ENCODE measurements at regions not wholly inside any gene's neighbourhood (a gene's known extent, or its start where the extent isn't known, plus 50 kb on each side); places are given as distances from the start of the nearest gene placed in this dataset.
"Not testable (repeated sequence)": the region's sequence is repeated elsewhere in the genome, so short reads cannot be mapped to it uniquely, and the experiment has no call there.

DNA sequence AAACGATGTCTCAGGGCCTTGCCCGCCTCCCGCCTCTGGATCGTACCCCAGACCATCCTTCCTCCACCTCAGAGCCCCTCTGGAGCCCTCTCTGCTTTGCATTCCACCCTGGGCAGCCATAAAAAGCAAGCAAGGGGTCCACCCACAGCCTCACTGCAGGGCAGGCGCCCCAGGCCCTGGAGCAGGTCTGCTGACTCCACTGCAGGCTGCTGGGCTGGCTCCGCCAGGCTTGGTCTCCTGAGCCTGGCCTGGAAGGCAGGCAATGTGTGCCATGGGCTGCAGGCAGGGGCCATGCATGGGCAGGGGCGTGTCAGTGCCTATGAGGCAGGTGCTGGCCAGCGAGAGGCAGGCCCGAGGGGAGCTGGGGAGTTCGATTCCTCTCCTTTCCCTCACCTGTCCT, 186.0 kb downstream of the ANKRD30B start:
- Histone ChIP-seq H3K27ac (peak overlapping the region; percentile 3), H3K36me3 (no peaks in the 10 kb centered on the region), H3K27me3 (no peaks in the 10 kb centered on the region), H3K9me3 (no peaks in the 10 kb centered on the region), H3K4me1 (peaks cover 18% of the 10 kb centered on the region), H3K9ac (ENCODE audit: low read depth in 2 of 2, low read length in 2 of 2) (peak overlapping the region; percentile 22 to 39), H3K4me3 (no peak overlapping the region)
- intact Hi-C loops (cut with DNase I): loop anchor here (2.0 kb wide), 1 partner anchor 15 kb away; no protein-coding TSS in a partner anchor
- peak; percentile 20 for DNase-seq
- TF ChIP-seq, protein P1, sequence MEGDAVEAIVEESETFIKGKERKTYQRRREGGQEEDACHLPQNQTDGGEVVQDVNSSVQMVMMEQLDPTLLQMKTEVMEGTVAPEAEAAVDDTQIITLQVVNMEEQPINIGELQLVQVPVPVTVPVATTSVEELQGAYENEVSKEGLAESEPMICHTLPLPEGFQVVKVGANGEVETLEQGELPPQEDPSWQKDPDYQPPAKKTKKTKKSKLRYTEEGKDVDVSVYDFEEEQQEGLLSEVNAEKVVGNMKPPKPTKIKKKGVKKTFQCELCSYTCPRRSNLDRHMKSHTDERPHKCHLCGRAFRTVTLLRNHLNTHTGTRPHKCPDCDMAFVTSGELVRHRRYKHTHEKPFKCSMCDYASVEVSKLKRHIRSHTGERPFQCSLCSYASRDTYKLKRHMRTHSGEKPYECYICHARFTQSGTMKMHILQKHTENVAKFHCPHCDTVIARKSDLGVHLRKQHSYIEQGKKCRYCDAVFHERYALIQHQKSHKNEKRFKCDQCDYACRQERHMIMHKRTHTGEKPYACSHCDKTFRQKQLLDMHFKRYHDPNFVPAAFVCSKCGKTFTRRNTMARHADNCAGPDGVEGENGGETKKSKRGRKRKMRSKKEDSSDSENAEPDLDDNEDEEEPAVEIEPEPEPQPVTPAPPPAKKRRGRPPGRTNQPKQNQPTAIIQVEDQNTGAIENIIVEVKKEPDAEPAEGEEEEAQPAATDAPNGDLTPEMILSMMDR (IDR thresholded peaks at IDR 0.05): no peak

DNA sequence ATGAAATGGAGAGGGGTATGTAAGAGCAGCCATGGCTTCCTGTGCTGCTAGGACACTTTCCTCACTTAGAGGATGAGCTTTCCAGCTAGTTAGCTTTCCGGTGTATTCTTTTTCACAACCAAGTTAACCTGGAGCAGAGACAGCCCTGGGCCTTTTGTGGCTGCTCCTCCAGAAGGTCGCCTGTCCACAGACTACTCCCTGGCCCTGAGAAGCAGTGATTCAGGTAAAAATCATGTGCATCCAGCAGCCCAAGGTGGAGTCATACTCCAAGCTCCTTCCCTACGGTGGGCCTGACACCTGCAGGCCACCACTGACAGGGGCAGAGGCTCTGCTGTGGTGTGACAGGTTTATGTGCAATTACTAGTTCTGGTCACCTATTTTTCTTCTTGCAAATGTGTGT, 187.2 kb downstream of the ANKRD30B start:
- Histone ChIP-seq H3K27ac (peak overlapping the region; percentile 71), H3K9me3 (no peaks in the 10 kb centered on the region)
- intact Hi-C loops (cut with DNase I): no loop called here

DNA sequence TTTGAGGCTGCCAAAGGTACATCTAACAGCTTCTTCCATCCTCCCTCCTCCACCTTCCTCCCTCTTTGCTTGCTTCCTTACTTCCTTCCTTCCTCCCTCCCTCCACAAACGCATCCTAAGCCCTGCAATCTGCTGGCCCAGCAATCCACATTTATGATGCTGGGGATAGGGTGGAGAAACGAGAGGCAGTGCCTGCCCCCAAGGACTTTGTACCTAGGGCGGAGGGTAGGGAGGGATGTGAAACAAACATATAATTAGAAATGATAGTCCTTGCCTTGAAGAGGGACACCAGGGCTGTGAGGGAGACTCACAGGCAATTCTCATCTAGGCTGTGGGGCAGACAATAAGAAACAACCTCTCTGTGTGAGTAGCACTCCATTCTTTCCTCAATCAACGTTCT, 188.3 kb downstream of the ANKRD30B start:
- intact Hi-C loops (cut with DNase I): no loop called here
- H3K9ac ChIP-seq (ENCODE audit: low read depth in 2 of 2, low read length in 2 of 2): peak overlapping the region in 1 of 2 donors; percentile 48
- no peaks in the 10 kb centered on the region for H3K36me3 ChIP-seq
- peak; percentile 84 for DNase-seq
- TF ChIP-seq, protein P1 (IDR thresholded peaks at IDR 0.05): no peak
- no peaks in the 10 kb centered on the region for H3K9me3 ChIP-seq
- no peaks in the 10 kb centered on the region for H3K27me3 ChIP-seq
- H3K27ac ChIP-seq: peak overlapping the region; percentile 71
- no peak overlapping the region for H3K4me3 ChIP-seq
- H3K4me1 ChIP-seq: peaks cover 18% of the 10 kb centered on the region

More for the DNA sequence above, 187.2 kb downstream of the ANKRD30B start:
- Histone ChIP-seq H3K4me3 (no peak overlapping the region), H3K9ac (ENCODE audit: low read depth in 2 of 2, low read length in 2 of 2) (peak overlapping the region in 1 of 2 donors; percentile 24), H3K27me3 (no peaks in the 10 kb centered on the region), H3K36me3 (no peaks in the 10 kb centered on the region), H3K4me1 (peaks cover 18% of the 10 kb centered on the region)
- TF ChIP-seq, protein P1 (IDR thresholded peaks at IDR 0.05): no peak
- DNase-seq: peak; percentile 18

DNA sequence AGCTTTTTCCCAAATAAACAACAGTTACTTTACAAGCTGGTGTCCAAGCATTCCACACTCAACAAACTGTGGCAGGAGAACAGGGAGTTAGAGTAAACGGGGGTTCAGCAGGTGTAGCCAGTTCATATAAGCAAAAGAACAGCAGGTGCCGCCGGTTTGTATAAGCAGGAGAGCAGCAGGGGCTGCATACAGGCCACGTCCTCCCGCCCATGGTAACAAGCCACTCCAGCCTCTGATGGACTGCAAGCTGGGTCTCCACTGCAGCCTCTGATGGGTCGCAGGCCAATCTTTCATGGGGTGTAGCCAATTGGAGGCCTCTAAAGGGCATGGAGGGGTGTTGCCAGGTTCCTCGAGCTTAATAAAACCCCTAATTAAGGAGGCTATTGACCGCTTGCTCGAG, 189.3 kb downstream of the ANKRD30B start:
- peak; percentile 13 for DNase-seq
- intact Hi-C loops (cut with DNase I): no loop called here
- H3K4me1 ChIP-seq: peaks cover 18% of the 10 kb centered on the region

DNA sequence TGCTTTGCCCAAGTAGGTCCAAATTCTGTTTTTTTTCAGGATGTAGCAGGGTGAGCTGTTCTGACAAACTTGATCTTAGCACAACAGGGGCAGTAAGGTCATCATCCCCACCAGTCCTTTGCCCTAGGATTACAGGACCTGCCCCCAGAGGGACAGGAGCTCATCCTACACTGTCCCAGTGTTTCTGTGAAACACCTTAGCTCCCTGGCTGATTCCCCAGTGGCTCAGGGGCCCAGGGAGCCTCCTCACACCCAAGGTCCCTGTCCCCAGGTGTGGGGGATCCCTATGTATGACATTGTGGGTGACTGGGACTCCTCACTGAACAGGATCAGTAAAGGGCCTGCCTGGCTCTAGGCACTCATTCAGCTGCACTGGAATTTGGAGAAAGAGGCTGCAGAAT, 191.2 kb downstream of the ANKRD30B start:
- H3K27me3 ChIP-seq: no peaks in the 10 kb centered on the region
- no peak overlapping the region for H3K9ac ChIP-seq (ENCODE audit: low read depth in 2 of 2, low read length in 2 of 2)
- no peaks in the 10 kb centered on the region for H3K9me3 ChIP-seq
- peaks cover 14% of the 10 kb centered on the region for H3K4me1 ChIP-seq
- H3K4me3 ChIP-seq: no peak overlapping the region
- no peaks in the 10 kb centered on the region for H3K36me3 ChIP-seq
- TF ChIP-seq, protein P1 (IDR thresholded peaks at IDR 0.05): no peak
- intact Hi-C loops (cut with DNase I): no loop called here
- no peak overlapping the region for H3K27ac ChIP-seq
- DNase-seq: no peak

More for the DNA sequence above, 189.3 kb downstream of the ANKRD30B start:
- no peak overlapping the region for H3K4me3 ChIP-seq
- H3K27me3 ChIP-seq: no peaks in the 10 kb centered on the region
- H3K9me3 ChIP-seq: no peaks in the 10 kb centered on the region
- H3K36me3 ChIP-seq: no peaks in the 10 kb centered on the region
- H3K9ac ChIP-seq (ENCODE audit: low read depth in 2 of 2, low read length in 2 of 2): no peak overlapping the region
- TF ChIP-seq, protein P1 (IDR thresholded peaks at IDR 0.05): no peak
- peak overlapping the region; percentile 71 for H3K27ac ChIP-seq

DNA sequence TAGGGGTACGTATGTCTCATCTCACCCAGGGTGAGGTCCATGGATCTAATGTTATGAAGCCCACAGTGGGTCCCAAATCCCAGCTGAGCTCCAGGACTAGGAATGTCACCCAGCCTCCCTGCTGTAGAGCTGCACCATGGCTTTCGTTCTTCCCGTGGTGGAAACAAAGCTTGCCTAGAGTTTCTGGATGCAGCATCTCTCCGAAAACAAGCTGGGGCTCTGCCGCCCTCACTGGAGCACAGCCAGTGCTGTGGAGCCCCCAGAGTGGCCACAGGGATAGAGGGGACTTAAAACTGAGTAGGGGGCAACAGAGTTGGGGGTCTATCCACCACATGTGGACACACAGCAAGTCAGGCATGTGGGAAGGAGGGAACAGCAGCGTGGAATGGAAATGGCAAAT, 192.1 kb downstream of the ANKRD30B start:
- H3K9me3 ChIP-seq; H3K27me3 ChIP-seq; H3K9ac ChIP-seq (ENCODE audit: low read depth in 2 of 2, low read length in 2 of 2); H3K27ac ChIP-seq; intact Hi-C loops (cut with DNase I); DNase-seq; H3K4me3 ChIP-seq; H3K36me3 ChIP-seq: not testable (repeated sequence)
- peaks cover 10% of the 10 kb centered on the region for H3K4me1 ChIP-seq

Measured in colonic mucosa (tissue), 4 donors.